GM21367 (cell line): ENCODE measurements at regions not wholly inside any gene's neighbourhood (a gene's known extent, or its start where the extent isn't known, plus 50 kb on each side); places are given as distances from the start of the nearest gene placed in this dataset.

ENCODE experiments used
- ATAC-seq: cut with Tn5 transposase; IDR thresholded peaks from one replicate; pipeline ENCODE4 v1.9.1; 2021; ENCODE audit not compliant: unreplicated experiment

GRCh38 chr13:105658431-105658830 is 877.0 kb downstream of the EFNB2 start:
- no peak for ATAC-seq

DNA sequence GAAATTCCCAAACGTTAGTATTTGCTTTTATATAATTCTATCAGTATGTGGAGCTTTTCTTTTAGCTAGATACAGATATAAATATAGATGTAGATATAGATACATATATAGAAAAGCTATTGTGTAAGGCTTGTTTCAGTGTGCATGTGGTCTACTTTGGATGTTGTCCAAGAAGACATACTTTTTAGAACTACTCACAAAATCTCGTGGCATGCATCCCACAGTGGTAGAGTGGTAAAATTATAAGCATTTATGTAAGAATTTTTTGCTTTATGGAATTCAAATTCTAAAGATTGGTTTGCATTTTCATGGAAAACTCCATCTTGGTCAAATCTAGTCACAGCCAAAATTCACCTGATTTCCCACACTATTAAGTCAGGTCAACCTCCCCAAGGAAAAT is 880.4 kb downstream of the EFNB2 start:
- no peak for ATAC-seq

GRCh38 chr13:105643966-105644365 is 891.5 kb downstream of the EFNB2 start:
- ATAC-seq, result no peak

DNA sequence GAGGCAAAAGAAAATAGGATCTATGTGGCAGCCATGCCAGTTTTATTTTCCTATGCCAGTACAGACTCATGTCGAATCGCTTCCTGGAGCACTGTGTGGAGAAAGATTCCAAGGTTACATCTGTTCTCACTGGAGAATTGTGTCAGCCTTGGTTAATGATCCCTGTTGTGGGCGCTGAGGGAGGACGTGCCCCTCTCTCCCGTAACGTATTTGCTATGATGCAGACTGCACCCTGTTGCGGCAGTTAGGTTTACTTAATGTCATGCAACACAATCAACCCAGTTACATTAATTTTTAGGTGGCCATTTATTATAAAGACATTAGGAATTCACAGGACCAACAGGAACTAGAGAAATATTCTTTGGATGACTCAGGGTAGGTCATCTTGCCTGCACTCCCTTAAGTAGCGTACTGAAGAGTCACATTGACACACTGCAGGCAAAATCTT is 892.9 kb downstream of the EFNB2 start:
- ATAC-seq, result no peak

DNA sequence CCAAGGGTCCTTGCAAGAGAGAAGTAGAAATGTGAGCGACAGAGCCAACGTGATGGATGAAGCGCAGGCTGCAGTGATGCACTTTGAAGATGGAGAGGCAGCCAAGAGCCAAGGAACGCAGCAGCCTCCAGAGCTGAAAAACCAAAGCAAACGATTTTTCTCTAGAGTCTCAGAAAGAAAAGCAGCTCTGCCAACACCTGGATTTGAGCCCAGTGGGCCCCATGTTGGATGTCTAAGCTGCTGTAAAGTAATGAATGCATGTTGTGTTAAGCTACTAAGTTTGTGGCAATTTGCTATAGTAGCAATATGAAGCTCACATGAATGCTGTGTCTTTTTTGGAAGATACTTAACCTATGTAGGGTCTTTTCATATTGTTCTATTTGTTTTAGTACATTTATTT is 894.3 kb downstream of the EFNB2 start:
- no peak for ATAC-seq

GRCh38 chr13:105638426-105638825 is 897.0 kb downstream of the EFNB2 start:
- no peak for ATAC-seq

- no peak for ATAC-seq
These were observed 901.4 kb downstream of the EFNB2 start for GRCh38 chr13:105634059-105634458.

- ATAC-seq, result no peak
These were observed 905.0 kb downstream of the EFNB2 start for GRCh38 chr13:105630431-105630830.

DNA sequence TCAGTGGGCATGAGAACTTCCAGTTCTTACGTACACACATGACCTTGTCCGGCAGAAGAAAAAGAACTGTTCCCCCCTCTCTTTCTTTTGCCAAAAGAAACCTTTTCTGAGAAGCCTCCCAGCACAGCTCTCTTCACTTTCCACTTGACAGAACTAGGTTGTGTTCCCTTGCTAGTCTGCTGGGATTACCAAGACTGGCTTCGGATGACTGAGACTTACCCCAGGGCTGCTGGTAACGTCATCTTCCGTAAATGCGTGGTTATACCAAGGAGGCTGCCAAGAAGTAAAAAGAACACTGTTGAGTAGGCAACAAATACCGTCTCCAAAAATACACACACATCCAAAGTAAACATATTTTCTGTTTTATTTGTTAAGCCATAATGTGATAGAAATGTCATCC is 908.2 kb downstream of the EFNB2 start:
- ATAC-seq, result no peak

- no peak for ATAC-seq
These were observed 909.8 kb downstream of the EFNB2 start for GRCh38 chr13:105625691-105626090.

DNA sequence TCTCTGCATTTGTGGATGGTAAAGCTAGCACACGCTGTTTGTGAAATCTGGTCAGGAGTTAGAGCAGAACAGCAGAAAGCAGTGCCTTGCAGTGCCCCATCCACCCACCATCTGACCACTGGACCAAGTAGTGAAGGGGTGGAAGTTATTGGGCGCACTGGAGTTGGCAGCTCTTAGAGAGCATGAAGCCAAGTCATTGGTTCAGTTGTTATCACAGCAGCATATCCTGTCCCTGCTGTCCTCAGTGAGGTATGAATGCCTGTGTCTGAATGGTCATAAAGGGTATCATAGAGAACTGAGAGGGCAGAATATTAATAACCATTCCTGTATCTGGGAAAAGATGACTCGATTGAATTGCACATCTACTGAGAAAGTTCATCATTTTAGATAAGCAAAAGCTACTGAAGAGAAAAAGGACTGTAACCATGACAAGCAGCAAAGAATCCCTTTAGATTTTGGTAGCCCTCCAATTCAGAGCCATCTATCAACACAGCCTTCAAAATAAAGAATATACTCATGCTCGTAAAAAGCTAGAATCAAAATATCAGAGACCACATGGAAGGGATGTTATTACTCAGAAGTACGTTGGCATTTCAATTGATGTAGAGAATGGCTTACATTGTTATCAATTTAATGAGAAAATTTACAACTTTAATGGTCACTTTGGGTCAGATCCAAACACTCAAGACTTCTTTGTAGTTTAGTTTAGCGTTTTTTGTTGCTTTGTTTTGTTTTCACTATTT is 919.0 kb downstream of the EFNB2 start:
- no peak for ATAC-seq

DNA sequence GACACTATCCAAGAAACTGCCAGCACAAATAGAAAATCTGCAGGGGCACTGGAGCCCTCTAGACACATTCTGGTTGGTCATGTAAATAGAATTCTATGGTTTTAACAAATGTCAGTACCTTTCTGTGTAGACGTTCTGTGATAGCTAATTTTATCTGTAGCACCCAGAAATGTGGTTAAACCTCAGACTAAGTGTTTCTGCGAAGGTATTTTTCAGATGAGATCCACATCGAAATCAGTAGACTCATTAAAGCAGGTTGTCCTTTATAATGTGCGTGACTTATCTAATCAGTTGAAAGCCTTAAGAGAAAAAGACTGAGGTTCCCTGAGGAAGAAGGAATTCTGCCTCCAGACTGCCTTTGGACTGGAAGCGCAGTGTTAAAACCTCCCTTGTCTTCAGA is 922.9 kb downstream of the EFNB2 start:
- no peak for ATAC-seq

DNA sequence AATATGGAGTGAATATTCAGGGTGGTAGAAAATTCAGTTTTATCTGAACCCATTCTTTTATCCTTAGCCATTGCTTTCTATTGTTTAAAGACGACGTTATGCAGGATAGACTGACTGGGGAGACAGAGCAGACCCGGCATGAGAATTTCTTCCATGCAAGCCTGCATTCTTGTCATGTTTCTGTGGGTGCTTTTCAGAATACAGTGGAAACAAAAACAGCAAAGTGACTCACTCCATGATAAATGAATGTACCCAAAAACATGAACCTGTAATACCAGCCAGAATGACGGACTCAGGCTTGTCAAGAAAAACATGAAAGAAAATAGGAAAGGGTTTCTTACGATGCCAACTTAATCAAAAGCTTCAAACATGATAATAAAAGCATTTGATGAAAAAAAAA is 924.0 kb downstream of the EFNB2 start:
- no peak for ATAC-seq

DNA sequence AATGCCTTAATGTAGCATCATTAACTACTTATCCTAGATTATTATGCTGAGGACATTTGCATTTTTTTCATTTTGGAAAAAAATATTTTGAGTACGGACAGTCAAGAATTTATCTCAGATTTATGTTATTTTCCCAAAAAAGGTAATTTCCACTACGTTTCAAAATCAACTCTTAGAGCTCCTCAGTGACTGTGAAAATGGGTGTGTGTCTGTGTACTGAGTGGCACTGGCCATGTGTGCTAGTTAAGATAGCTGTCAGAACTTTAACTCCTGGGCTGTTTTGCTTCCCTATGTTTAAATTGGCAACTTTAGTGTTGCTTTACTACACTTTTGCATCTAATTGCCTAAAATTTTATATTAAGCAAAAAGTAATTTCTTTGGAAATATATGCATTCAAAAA is 927.4 kb downstream of the EFNB2 start:
- ATAC-seq, result no peak

- no peak for ATAC-seq
These were observed 928.0 kb downstream of the EFNB2 start for GRCh38 chr13:105607426-105607825.

DNA sequence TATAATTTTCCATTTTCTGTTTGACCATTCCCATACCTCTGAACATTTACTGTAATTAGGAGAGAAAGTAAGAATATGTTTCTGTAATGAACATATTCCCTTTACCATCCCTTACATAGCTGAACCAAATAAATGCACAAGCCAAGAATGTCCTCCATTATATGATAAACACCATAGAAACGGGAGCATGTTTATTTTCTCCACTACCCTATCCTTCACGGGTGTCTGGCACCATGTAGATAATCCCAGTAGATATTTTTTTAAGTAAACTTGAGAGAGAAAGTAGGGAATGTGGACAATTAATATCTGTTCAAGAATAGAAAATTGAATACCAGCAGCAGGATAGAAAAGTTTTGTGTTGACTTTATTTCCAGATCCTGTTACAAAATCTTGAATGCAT is 928.4 kb downstream of the EFNB2 start:
- no peak for ATAC-seq

GRCh38 chr13:105602956-105603670 is 932.3 kb downstream of the EFNB2 start:
- no peak for ATAC-seq

DNA sequence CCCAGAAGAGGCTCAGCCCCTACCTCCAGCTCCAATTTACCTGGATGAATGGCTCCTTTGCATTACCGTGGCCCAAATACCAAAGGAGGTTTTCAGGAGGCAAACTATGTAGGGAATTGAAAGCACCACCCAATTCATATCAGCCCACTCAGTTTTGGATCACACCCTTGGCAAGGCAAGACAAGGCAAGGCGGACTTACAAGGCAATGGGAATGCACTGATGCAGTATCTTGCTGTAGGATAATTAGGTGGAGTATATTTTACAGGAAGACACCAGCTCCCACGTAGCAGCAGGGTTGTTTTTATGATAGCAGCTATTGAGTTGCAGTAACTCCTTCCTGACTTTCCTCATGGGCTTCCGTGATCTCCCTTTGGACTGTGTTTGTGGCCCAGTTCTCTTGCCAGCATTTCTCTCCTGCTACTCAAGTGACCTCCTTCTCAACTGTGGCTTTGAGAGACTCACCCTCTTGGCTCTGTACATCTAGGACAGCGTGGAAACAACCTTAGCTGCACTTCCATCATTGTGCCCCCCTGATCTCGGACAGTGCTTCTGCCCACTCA is 935.9 kb downstream of the EFNB2 start:
- ATAC-seq, result no peak

- no peak for ATAC-seq
These were observed 936.9 kb downstream of the EFNB2 start for GRCh38 chr13:105598529-105598928.

DNA sequence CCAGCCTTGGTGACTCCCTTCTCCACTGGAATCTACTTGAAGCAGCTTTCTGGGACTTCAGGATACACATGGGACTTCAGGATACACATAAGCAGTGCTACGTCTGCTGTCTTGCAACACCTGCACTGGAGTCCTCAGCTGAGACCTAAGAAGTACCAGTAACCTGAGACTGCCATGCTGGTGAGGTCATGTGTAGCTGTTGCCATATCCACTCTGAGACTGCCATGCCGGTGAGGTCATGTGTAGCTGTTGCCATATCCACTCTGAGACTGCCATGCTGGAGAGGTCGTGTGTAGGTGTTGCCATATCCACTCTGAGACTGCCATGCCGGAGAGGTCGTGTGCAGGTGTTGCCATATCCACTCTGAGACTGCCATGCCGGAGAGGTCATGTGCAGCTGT is 937.9 kb downstream of the EFNB2 start:
- no peak for ATAC-seq

DNA sequence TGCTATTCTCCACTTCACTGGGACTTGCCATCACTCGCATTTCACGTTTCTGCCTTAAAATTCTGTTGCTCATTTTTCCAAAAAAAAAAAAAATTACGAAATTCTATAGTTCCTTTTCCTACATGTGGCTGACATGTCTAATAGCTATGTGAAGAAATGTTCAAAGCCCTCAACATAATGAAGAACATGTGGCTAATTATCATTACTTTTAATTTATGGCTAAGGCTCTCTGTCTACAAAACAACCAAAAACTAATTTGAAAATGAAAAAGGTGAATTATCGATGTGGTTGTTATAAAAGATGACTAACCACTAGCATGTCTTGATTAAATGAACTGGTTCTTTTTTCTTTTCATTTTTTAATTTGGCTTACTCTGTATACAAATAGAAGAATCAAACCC is 940.0 kb downstream of the EFNB2 start:
- no peak for ATAC-seq

DNA sequence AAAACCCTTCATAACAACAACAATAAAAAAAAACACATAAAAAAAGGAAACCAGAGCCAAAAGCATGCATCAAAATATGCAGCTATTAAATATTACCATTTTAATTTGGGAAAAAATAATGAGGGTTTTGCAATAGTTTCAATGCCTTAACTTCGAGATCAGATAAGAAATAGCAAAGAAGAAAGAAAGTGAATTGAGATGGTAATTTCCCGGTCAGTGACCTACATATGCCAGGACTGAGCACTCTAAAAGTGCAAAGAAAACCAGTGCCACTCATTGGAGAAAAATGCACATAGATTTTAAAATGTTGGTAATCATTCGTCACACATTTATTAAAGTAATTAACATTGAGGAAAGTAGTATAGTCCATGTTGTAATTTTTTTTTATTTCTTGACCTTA is 944.2 kb downstream of the EFNB2 start:
- no peak for ATAC-seq
